OCI-LY1 (cell line): ENCODE measurements at regions not wholly inside any gene's neighbourhood (a gene's known extent, or its start where the extent isn't known, plus 50 kb on each side); places are given as distances from the start of the nearest gene placed in this dataset.

Experiments used
- CTCF ChIP-seq: fragments of 200-600 bp; sonication (generic), shearing (Covaris generic); IDR thresholded peaks from 2 replicates; pipeline ENCODE4 v1.5.1; 2017; ENCODE audit warnings: mild to moderate bottlenecking, antibody characterized with exemption, low read length, moderate library complexity, mixed read lengths
- EZH2 ChIP-seq: fragments of 200-600 bp; sonication (generic), shearing (Covaris generic); IDR thresholded peaks from 2 replicates; pipeline ENCODE4 v1.8.0; 2017; ENCODE audit warnings: borderline replicate concordance, mixed run types, mild to moderate bottlenecking, antibody characterized with exemption, low read length, moderate library complexity, mixed read lengths

GRCh38 chr13:69595181-69595580 lies 512.4 kb upstream of the ATXN8OS start:
- TF ChIP-seq CTCF (no peak), EZH2 (no peak)
